ENCODE measurements at regions not wholly inside any gene's neighbourhood (a gene's known extent, or its start where the extent isn't known, plus 50 kb on each side); places are given as distances from the start of the nearest gene placed in this dataset.

- Histone ChIP-seq H3K4me3 (ENCODE audit: low read depth in 1 of 5, low read length in 5 of 5) (no peak overlapping the region), H3K36me3 (ENCODE audit: control insufficient read depth in 5 of 5, insufficient read depth in 5 of 5, low read length in 5 of 5) (no peaks in the 10 kb centered on the region), H3K4me1 (ENCODE audit: control insufficient read depth in 5 of 5, insufficient read depth in 5 of 5, low read length in 5 of 5) (peaks cover 0 to 3% (median 0%) of the 10 kb centered on the region in 5 donors), H3K27me3 (ENCODE audit: control insufficient read depth in 5 of 5, insufficient read depth in 4 of 5, low read length in 5 of 5) (peaks cover 0 to 10% (median 4%) of the 10 kb centered on the region in 5 donors), H3K27ac (ENCODE audit: low read depth, low read length) (no peak overlapping the region), H3K9ac (ENCODE audit: low read length in 5 of 5) (no peak overlapping the region), H3K9me3 (ENCODE audit: control insufficient read depth in 5 of 5, low read length in 5 of 5) (no peaks in the 10 kb centered on the region)
Measured at GRCh38 chr4:8775751-8776355, 95.8 kb downstream of the HMX1 start.

- no peak overlapping the region for H3K9ac ChIP-seq (ENCODE audit: low read length in 5 of 5)
Measured at GRCh38 chr4:8775121-8775520, 96.5 kb downstream of the HMX1 start.

GRCh38 chr4:8774071-8774470 is 97.6 kb downstream of the HMX1 start:
- Histone ChIP-seq H3K27ac (ENCODE audit: low read depth, low read length) (no peak overlapping the region), H3K9ac (ENCODE audit: low read length in 5 of 5) (no peak overlapping the region), H3K9me3 (ENCODE audit: control insufficient read depth in 5 of 5, low read length in 5 of 5) (no peaks in the 10 kb centered on the region), H3K27me3 (ENCODE audit: control insufficient read depth in 5 of 5, insufficient read depth in 4 of 5, low read length in 5 of 5) (peaks cover 0 to 7% (median 4%) of the 10 kb centered on the region in 5 donors), H3K4me3 (ENCODE audit: low read depth in 1 of 5, low read length in 5 of 5) (no peak overlapping the region), H3K36me3 (ENCODE audit: control insufficient read depth in 5 of 5, insufficient read depth in 5 of 5, low read length in 5 of 5) (no peaks in the 10 kb centered on the region), H3K4me1 (ENCODE audit: control insufficient read depth in 5 of 5, insufficient read depth in 5 of 5, low read length in 5 of 5) (no peaks in the 10 kb centered on the region)

More at GRCh38 chr4:8775121-8775520, 96.5 kb downstream of the HMX1 start:
- Histone ChIP-seq H3K9me3 (ENCODE audit: control insufficient read depth in 5 of 5, low read length in 5 of 5) (no peaks in the 10 kb centered on the region), H3K27me3 (ENCODE audit: control insufficient read depth in 5 of 5, insufficient read depth in 4 of 5, low read length in 5 of 5) (peaks cover 0 to 10% (median 4%) of the 10 kb centered on the region in 5 donors), H3K4me1 (ENCODE audit: control insufficient read depth in 5 of 5, insufficient read depth in 5 of 5, low read length in 5 of 5) (peaks cover 0 to 3% (median 0%) of the 10 kb centered on the region in 5 donors), H3K4me3 (ENCODE audit: low read depth in 1 of 5, low read length in 5 of 5) (no peak overlapping the region), H3K27ac (ENCODE audit: low read depth, low read length) (no peak overlapping the region), H3K36me3 (ENCODE audit: control insufficient read depth in 5 of 5, insufficient read depth in 5 of 5, low read length in 5 of 5) (no peaks in the 10 kb centered on the region)

- H3K4me1 ChIP-seq (ENCODE audit: control insufficient read depth in 5 of 5, insufficient read depth in 5 of 5, low read length in 5 of 5), result no peaks in the 10 kb centered on the region
- no peak overlapping the region for H3K9ac ChIP-seq (ENCODE audit: low read length in 5 of 5)
- peaks cover 0 to 7% (median 3%) of the 10 kb centered on the region in 5 donors for H3K27me3 ChIP-seq (ENCODE audit: control insufficient read depth in 5 of 5, insufficient read depth in 4 of 5, low read length in 5 of 5)
- H3K27ac ChIP-seq (ENCODE audit: low read depth, low read length), result no peak overlapping the region
- H3K36me3 ChIP-seq (ENCODE audit: control insufficient read depth in 5 of 5, insufficient read depth in 5 of 5, low read length in 5 of 5), result no peaks in the 10 kb centered on the region
- no peaks in the 10 kb centered on the region for H3K9me3 ChIP-seq (ENCODE audit: control insufficient read depth in 5 of 5, low read length in 5 of 5)
- no peak overlapping the region for H3K4me3 ChIP-seq (ENCODE audit: low read depth in 1 of 5, low read length in 5 of 5)
Measured at GRCh38 chr4:8773124-8773931, 98.3 kb downstream of the HMX1 start.

GRCh38 chr4:8772499-8773123 is 99.0 kb downstream of the HMX1 start:
- Histone ChIP-seq H3K4me1 (ENCODE audit: control insufficient read depth in 5 of 5, insufficient read depth in 5 of 5, low read length in 5 of 5) (no peaks in the 10 kb centered on the region), H3K4me3 (ENCODE audit: low read depth in 1 of 5, low read length in 5 of 5) (no peak overlapping the region), H3K27ac (ENCODE audit: low read depth, low read length) (no peak overlapping the region), H3K27me3 (ENCODE audit: control insufficient read depth in 5 of 5, insufficient read depth in 4 of 5, low read length in 5 of 5) (peaks cover 0 to 10% (median 4%) of the 10 kb centered on the region in 5 donors), H3K36me3 (ENCODE audit: control insufficient read depth in 5 of 5, insufficient read depth in 5 of 5, low read length in 5 of 5) (no peaks in the 10 kb centered on the region), H3K9me3 (ENCODE audit: control insufficient read depth in 5 of 5, low read length in 5 of 5) (no peaks in the 10 kb centered on the region), H3K9ac (ENCODE audit: low read length in 5 of 5) (no peak overlapping the region)

GRCh38 chr4:8771666-8772065 is 100.0 kb downstream of the HMX1 start:
- Histone ChIP-seq H3K9ac (ENCODE audit: low read length in 5 of 5) (no peak overlapping the region), H3K36me3 (ENCODE audit: control insufficient read depth in 5 of 5, insufficient read depth in 5 of 5, low read length in 5 of 5) (no peaks in the 10 kb centered on the region), H3K4me1 (ENCODE audit: control insufficient read depth in 5 of 5, insufficient read depth in 5 of 5, low read length in 5 of 5) (no peaks in the 10 kb centered on the region), H3K4me3 (ENCODE audit: low read depth in 1 of 5, low read length in 5 of 5) (no peak overlapping the region), H3K27me3 (ENCODE audit: control insufficient read depth in 5 of 5, insufficient read depth in 4 of 5, low read length in 5 of 5) (peaks cover 0 to 10% (median 4%) of the 10 kb centered on the region in 5 donors), H3K9me3 (ENCODE audit: control insufficient read depth in 5 of 5, low read length in 5 of 5) (no peaks in the 10 kb centered on the region), H3K27ac (ENCODE audit: low read depth, low read length) (no peak overlapping the region)

- Histone ChIP-seq H3K9ac (ENCODE audit: low read length in 5 of 5) (no peak overlapping the region), H3K4me3 (ENCODE audit: low read depth in 1 of 5, low read length in 5 of 5) (no peak overlapping the region), H3K4me1 (ENCODE audit: control insufficient read depth in 5 of 5, insufficient read depth in 5 of 5, low read length in 5 of 5) (no peaks in the 10 kb centered on the region), H3K27ac (ENCODE audit: low read depth, low read length) (no peak overlapping the region), H3K27me3 (ENCODE audit: control insufficient read depth in 5 of 5, insufficient read depth in 4 of 5, low read length in 5 of 5) (peaks cover 2 to 10% (median 4%) of the 10 kb centered on the region in 5 donors), H3K36me3 (ENCODE audit: control insufficient read depth in 5 of 5, insufficient read depth in 5 of 5, low read length in 5 of 5) (no peaks in the 10 kb centered on the region), H3K9me3 (ENCODE audit: control insufficient read depth in 5 of 5, low read length in 5 of 5) (no peaks in the 10 kb centered on the region)
Measured at GRCh38 chr4:8771258-8771590, 100.4 kb downstream of the HMX1 start.

- no peaks in the 10 kb centered on the region for H3K9me3 ChIP-seq (ENCODE audit: control insufficient read depth in 5 of 5, low read length in 5 of 5)
- H3K36me3 ChIP-seq (ENCODE audit: control insufficient read depth in 5 of 5, insufficient read depth in 5 of 5, low read length in 5 of 5), result no peaks in the 10 kb centered on the region
Measured at GRCh38 chr4:8770518-8771257, 101.0 kb downstream of the HMX1 start.

GRCh38 chr4:8769645-8770517 is 101.8 kb downstream of the HMX1 start:
- H3K4me1 ChIP-seq (ENCODE audit: control insufficient read depth in 5 of 5, insufficient read depth in 5 of 5, low read length in 5 of 5), result no peaks in the 10 kb centered on the region
- H3K9me3 ChIP-seq (ENCODE audit: control insufficient read depth in 5 of 5, low read length in 5 of 5), result no peaks in the 10 kb centered on the region
- H3K27ac ChIP-seq (ENCODE audit: low read depth, low read length), result no peak overlapping the region
- peaks cover 4 to 19% (median 8%) of the 10 kb centered on the region in 5 donors for H3K27me3 ChIP-seq (ENCODE audit: control insufficient read depth in 5 of 5, insufficient read depth in 4 of 5, low read length in 5 of 5)
- no peaks in the 10 kb centered on the region for H3K36me3 ChIP-seq (ENCODE audit: control insufficient read depth in 5 of 5, insufficient read depth in 5 of 5, low read length in 5 of 5)
- H3K9ac ChIP-seq (ENCODE audit: low read length in 5 of 5), result no peak overlapping the region
- H3K4me3 ChIP-seq (ENCODE audit: low read depth in 1 of 5, low read length in 5 of 5), result no peak overlapping the region

More at GRCh38 chr4:8770518-8771257, 101.0 kb downstream of the HMX1 start:
- no peak overlapping the region for H3K9ac ChIP-seq (ENCODE audit: low read length in 5 of 5)
- peaks cover 4 to 12% (median 7%) of the 10 kb centered on the region in 5 donors for H3K27me3 ChIP-seq (ENCODE audit: control insufficient read depth in 5 of 5, insufficient read depth in 4 of 5, low read length in 5 of 5)
- H3K4me3 ChIP-seq (ENCODE audit: low read depth in 1 of 5, low read length in 5 of 5), result no peak overlapping the region
- no peak overlapping the region for H3K27ac ChIP-seq (ENCODE audit: low read depth, low read length)
- no peaks in the 10 kb centered on the region for H3K4me1 ChIP-seq (ENCODE audit: control insufficient read depth in 5 of 5, insufficient read depth in 5 of 5, low read length in 5 of 5)
